ENCODE measurements at regions not wholly inside any gene's neighbourhood (a gene's known extent, or its start where the extent isn't known, plus 50 kb on each side); places are given as distances from the start of the nearest gene placed in this dataset.

GRCh38 chr3:8371085-8371551 lies 130.5 kb upstream of the LMCD1 start:
- Histone ChIP-seq H3K4me2 (no peak overlapping the region), H3K4me1 (ENCODE audit: insufficient read depth) (no peaks in the 10 kb centered on the region), H3K27ac (no peak overlapping the region)

GRCh38 chr3:8371960-8372463 lies 129.6 kb upstream of the LMCD1 start:
- H3K4me1 ChIP-seq (ENCODE audit: insufficient read depth), result no peaks in the 10 kb centered on the region
- H3K79me2 ChIP-seq, result no peaks in the 10 kb centered on the region
- H3K27ac ChIP-seq, result no peak overlapping the region
- H3K9me2 ChIP-seq (replicated peaks; ENCODE audit: insufficient read depth), result no peaks in the 10 kb centered on the region
- H3K4me2 ChIP-seq, result peak overlapping the region; percentile 41
- no peaks in the 10 kb centered on the region for H4K20me1 ChIP-seq (ENCODE audit: insufficient read depth, poor library complexity, severe bottlenecking)
- no peak overlapping the region for H3K4me3 ChIP-seq
- peak; percentile 12 for DNase-seq (ENCODE audit: low spot score)
- no peaks in the 10 kb centered on the region for H3K27me3 ChIP-seq
- no peak for TF ChIP-seq EZH2phosphoT487 (IDR thresholded peaks at IDR 0.05; ENCODE audit: low read depth, severe bottlenecking, unreplicated experiment)
- no peak for TF ChIP-seq CTCF (IDR thresholded peaks at IDR 0.05; ENCODE audit: poor library complexity)
- no peak for TF ChIP-seq EZH2 (IDR thresholded peaks at IDR 0.05; ENCODE audit: borderline replicate concordance)
- no peaks in the 10 kb centered on the region for H3K36me3 ChIP-seq (replicated peaks; ENCODE audit: insufficient read depth, low read depth)
- H2AFZ ChIP-seq, result no peak overlapping the region
- H3K9me3 ChIP-seq (ENCODE audit: low read depth), result no peaks in the 10 kb centered on the region
- WGBS (ENCODE audit: low lambda C conversion rate, missing lambda C conversion rate), result 32% methylated on average over 7 of the region's 7 CpGs

More at GRCh38 chr3:8371085-8371551, 130.5 kb upstream of the LMCD1 start:
- Histone ChIP-seq H3K9me2 (replicated peaks; ENCODE audit: insufficient read depth) (no peaks in the 10 kb centered on the region), H3K36me3 (replicated peaks; ENCODE audit: insufficient read depth, low read depth) (no peaks in the 10 kb centered on the region), H4K20me1 (ENCODE audit: insufficient read depth, poor library complexity, severe bottlenecking) (no peaks in the 10 kb centered on the region), H3K4me3 (no peak overlapping the region), H3K9me3 (ENCODE audit: low read depth) (no peaks in the 10 kb centered on the region), H2AFZ (no peak overlapping the region), H3K27me3 (no peaks in the 10 kb centered on the region), H3K79me2 (no peaks in the 10 kb centered on the region)
- DNase-seq (ENCODE audit: low spot score), result peak; percentile 10
- WGBS (ENCODE audit: low lambda C conversion rate, missing lambda C conversion rate), result 78% methylated on average over 2 of the region's 2 CpGs
- TF ChIP-seq EZH2 (IDR thresholded peaks at IDR 0.05; ENCODE audit: borderline replicate concordance) (no peak), CTCF (IDR thresholded peaks at IDR 0.05; ENCODE audit: poor library complexity) (no peak), EZH2phosphoT487 (IDR thresholded peaks at IDR 0.05; ENCODE audit: low read depth, severe bottlenecking, unreplicated experiment) (no peak)

- H3K36me3 ChIP-seq (replicated peaks; ENCODE audit: insufficient read depth, low read depth), result no peaks in the 10 kb centered on the region
- no peaks in the 10 kb centered on the region for H3K27me3 ChIP-seq
- no peaks in the 10 kb centered on the region for H3K4me1 ChIP-seq (ENCODE audit: insufficient read depth)
- TF ChIP-seq EZH2 (IDR thresholded peaks at IDR 0.05; ENCODE audit: borderline replicate concordance) (no peak), EZH2phosphoT487 (IDR thresholded peaks at IDR 0.05; ENCODE audit: low read depth, severe bottlenecking, unreplicated experiment) (no peak), CTCF (IDR thresholded peaks at IDR 0.05; ENCODE audit: poor library complexity) (no peak)
- H3K79me2 ChIP-seq, result no peaks in the 10 kb centered on the region
- H3K4me2 ChIP-seq, result no peak overlapping the region
- no peak for DNase-seq (ENCODE audit: low spot score)
- no peaks in the 10 kb centered on the region for H3K9me2 ChIP-seq (replicated peaks; ENCODE audit: insufficient read depth)
- H3K9me3 ChIP-seq (ENCODE audit: low read depth), result no peaks in the 10 kb centered on the region
- H3K27ac ChIP-seq, result no peak overlapping the region
- H2AFZ ChIP-seq, result no peak overlapping the region
- no peaks in the 10 kb centered on the region for H4K20me1 ChIP-seq (ENCODE audit: insufficient read depth, poor library complexity, severe bottlenecking)
- no peak overlapping the region for H3K4me3 ChIP-seq
- 85% methylated on average over 5 of the region's 5 CpGs for WGBS (ENCODE audit: low lambda C conversion rate, missing lambda C conversion rate)
These were observed 120.5 kb upstream of the LMCD1 start for GRCh38 chr3:8380904-8381704.
